ENCODE measurements at regions not wholly inside any gene's neighbourhood (a gene's known extent, or its start where the extent isn't known, plus 50 kb on each side); places are given as distances from the start of the nearest gene placed in this dataset.

DNA sequence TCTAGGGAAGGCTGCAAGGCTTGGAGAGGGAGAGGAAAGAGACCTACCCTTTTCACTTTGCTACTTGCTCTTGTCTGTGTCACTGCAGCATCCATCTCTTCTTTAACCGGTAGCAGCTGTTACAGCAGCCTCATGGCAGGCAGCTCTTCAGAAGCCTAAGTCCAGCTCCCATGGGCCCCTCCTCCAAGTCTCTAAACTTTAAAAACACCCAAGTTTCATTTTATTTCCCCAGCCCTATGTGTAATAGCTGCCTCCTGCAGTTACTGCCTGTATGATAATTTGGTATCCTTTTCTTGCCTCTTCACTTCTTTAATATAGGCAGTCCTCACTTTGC is 313.1 kb upstream of the PIK3R1 start:
- no peak overlapping the region for H3K27ac ChIP-seq (ENCODE audit: low read depth in 1 of 2, low read length in 2 of 2)
- H3K4me3 ChIP-seq (ENCODE audit: low read depth in 1 of 3, low read length in 3 of 3), result no peak overlapping the region
- no peak overlapping the region for H3K9ac ChIP-seq (ENCODE audit: low read depth in 1 of 2, low read length in 2 of 2)
- WGBS, result 96% methylated on average over 1 of the region's 1 CpG
- H3K36me3 ChIP-seq (ENCODE audit: control insufficient read depth in 4 of 4, insufficient read depth in 3 of 4, low read depth in 1 of 4, low read length in 3 of 4), result no peaks in the 10 kb centered on the region
- no peaks in the 10 kb centered on the region for H3K27me3 ChIP-seq (ENCODE audit: control insufficient read depth in 4 of 4, insufficient read depth in 4 of 4, low read length in 3 of 4)
- peaks cover 2 to 6% (median 3%) of the 10 kb centered on the region in 4 donors for H3K4me1 ChIP-seq (ENCODE audit: control insufficient read depth in 4 of 4, insufficient read depth in 4 of 4, low read length in 3 of 4)
- no peaks in the 10 kb centered on the region for H3K9me3 ChIP-seq (ENCODE audit: control insufficient read depth in 4 of 4, low read length in 3 of 4)
- no peak for DNase-seq (ENCODE audit: low spot score)
- TF ChIP-seq FOXA1 (IDR thresholded peaks at IDR 0.05) (no peak), GABPA (IDR thresholded peaks at IDR 0.05 in 1 of 2, conservative IDR thresholded peaks at IDR 0.05 in 1 of 2) (no peak), HNF4G (IDR thresholded peaks at IDR 0.05) (no peak), RXRA (IDR thresholded peaks at IDR 0.05) (no peak), REST (IDR thresholded peaks at IDR 0.05) (no peak), FOXA2 (IDR thresholded peaks at IDR 0.05) (no peak), TAF1 (conservative IDR thresholded peaks at IDR 0.05) (no peak), YY1 (IDR thresholded peaks at IDR 0.05) (no peak)

GRCh38 chr5:67901814-67902496 is 313.6 kb upstream of the PIK3R1 start:
- no peak for DNase-seq (ENCODE audit: low spot score)
- Histone ChIP-seq H3K27me3 (ENCODE audit: control insufficient read depth in 4 of 4, insufficient read depth in 4 of 4, low read length in 3 of 4) (no peaks in the 10 kb centered on the region), H3K4me1 (ENCODE audit: control insufficient read depth in 4 of 4, insufficient read depth in 4 of 4, low read length in 3 of 4) (peaks cover 3 to 9% (median 6%) of the 10 kb centered on the region in 4 donors), H3K9ac (ENCODE audit: low read depth in 1 of 2, low read length in 2 of 2) (no peak overlapping the region), H3K27ac (ENCODE audit: low read depth in 1 of 2, low read length in 2 of 2) (no peak overlapping the region), H3K9me3 (ENCODE audit: control insufficient read depth in 4 of 4, low read length in 3 of 4) (no peaks in the 10 kb centered on the region), H3K36me3 (ENCODE audit: control insufficient read depth in 4 of 4, insufficient read depth in 3 of 4, low read depth in 1 of 4, low read length in 3 of 4) (no peaks in the 10 kb centered on the region), H3K4me3 (ENCODE audit: low read depth in 1 of 3, low read length in 3 of 3) (no peak overlapping the region)
- TF ChIP-seq HNF4G (IDR thresholded peaks at IDR 0.05), result no peak
- TF ChIP-seq, protein P1, sequence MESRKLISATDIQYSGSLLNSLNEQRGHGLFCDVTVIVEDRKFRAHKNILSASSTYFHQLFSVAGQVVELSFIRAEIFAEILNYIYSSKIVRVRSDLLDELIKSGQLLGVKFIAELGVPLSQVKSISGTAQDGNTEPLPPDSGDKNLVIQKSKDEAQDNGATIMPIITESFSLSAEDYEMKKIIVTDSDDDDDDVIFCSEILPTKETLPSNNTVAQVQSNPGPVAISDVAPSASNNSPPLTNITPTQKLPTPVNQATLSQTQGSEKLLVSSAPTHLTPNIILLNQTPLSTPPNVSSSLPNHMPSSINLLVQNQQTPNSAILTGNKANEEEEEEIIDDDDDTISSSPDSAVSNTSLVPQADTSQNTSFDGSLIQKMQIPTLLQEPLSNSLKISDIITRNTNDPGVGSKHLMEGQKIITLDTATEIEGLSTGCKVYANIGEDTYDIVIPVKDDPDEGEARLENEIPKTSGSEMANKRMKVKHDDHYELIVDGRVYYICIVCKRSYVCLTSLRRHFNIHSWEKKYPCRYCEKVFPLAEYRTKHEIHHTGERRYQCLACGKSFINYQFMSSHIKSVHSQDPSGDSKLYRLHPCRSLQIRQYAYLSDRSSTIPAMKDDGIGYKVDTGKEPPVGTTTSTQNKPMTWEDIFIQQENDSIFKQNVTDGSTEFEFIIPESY (IDR thresholded peaks at IDR 0.05), result no peak
- no peak for TF ChIP-seq TAF1 (conservative IDR thresholded peaks at IDR 0.05)
- no peak for TF ChIP-seq REST (IDR thresholded peaks at IDR 0.05)
- TF ChIP-seq, protein P2, sequence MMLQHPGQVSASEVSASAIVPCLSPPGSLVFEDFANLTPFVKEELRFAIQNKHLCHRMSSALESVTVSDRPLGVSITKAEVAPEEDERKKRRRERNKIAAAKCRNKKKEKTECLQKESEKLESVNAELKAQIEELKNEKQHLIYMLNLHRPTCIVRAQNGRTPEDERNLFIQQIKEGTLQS (IDR thresholded peaks at IDR 0.05), result no peak
- TF ChIP-seq RXRA (IDR thresholded peaks at IDR 0.05), result no peak
- TF ChIP-seq YY1 (IDR thresholded peaks at IDR 0.05), result no peak
- TF ChIP-seq FOXA1 (IDR thresholded peaks at IDR 0.05), result no peak
- TF ChIP-seq, protein P3, sequence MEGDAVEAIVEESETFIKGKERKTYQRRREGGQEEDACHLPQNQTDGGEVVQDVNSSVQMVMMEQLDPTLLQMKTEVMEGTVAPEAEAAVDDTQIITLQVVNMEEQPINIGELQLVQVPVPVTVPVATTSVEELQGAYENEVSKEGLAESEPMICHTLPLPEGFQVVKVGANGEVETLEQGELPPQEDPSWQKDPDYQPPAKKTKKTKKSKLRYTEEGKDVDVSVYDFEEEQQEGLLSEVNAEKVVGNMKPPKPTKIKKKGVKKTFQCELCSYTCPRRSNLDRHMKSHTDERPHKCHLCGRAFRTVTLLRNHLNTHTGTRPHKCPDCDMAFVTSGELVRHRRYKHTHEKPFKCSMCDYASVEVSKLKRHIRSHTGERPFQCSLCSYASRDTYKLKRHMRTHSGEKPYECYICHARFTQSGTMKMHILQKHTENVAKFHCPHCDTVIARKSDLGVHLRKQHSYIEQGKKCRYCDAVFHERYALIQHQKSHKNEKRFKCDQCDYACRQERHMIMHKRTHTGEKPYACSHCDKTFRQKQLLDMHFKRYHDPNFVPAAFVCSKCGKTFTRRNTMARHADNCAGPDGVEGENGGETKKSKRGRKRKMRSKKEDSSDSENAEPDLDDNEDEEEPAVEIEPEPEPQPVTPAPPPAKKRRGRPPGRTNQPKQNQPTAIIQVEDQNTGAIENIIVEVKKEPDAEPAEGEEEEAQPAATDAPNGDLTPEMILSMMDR (IDR thresholded peaks at IDR 0.05; ENCODE audit: low read depth, low read length, missing input control), result no peak
- TF ChIP-seq EGR1 (IDR thresholded peaks at IDR 0.05; ENCODE audit: low read depth in 2 of 2), result no peak
- TF ChIP-seq FOXA2 (IDR thresholded peaks at IDR 0.05), result no peak
- TF ChIP-seq HNF4A (conservative IDR thresholded peaks at IDR 0.05), result no peak
- no peak for TF ChIP-seq SP1 (IDR thresholded peaks at IDR 0.05)
- WGBS, result 94% methylated on average over 7 of the region's 7 CpGs

All from liver (tissue), 8 donors.